ENCODE measurements at regions not wholly inside any gene's neighbourhood (a gene's known extent, or its start where the extent isn't known, plus 50 kb on each side); places are given as distances from the start of the nearest gene placed in this dataset.

DNA sequence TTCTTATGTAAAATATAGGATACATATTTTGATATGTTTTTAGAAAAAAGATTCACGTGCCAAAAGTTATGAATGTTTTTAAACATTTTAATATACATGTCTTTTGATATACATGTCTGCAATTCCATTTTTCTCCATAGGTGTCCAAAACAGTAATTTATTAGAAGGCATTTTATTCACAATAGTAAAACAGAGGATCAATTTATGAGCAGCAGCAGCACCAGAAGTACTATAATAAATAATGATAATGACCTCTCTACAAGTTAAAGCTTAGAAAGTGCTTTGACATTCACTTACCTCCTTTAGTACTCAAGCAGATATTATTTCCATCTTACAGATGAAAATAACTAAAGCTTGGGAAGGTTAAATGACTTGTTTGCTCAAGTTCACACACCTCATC lies 96.7 kb upstream of the DBX1 start:
- TF ChIP-seq, protein P1, sequence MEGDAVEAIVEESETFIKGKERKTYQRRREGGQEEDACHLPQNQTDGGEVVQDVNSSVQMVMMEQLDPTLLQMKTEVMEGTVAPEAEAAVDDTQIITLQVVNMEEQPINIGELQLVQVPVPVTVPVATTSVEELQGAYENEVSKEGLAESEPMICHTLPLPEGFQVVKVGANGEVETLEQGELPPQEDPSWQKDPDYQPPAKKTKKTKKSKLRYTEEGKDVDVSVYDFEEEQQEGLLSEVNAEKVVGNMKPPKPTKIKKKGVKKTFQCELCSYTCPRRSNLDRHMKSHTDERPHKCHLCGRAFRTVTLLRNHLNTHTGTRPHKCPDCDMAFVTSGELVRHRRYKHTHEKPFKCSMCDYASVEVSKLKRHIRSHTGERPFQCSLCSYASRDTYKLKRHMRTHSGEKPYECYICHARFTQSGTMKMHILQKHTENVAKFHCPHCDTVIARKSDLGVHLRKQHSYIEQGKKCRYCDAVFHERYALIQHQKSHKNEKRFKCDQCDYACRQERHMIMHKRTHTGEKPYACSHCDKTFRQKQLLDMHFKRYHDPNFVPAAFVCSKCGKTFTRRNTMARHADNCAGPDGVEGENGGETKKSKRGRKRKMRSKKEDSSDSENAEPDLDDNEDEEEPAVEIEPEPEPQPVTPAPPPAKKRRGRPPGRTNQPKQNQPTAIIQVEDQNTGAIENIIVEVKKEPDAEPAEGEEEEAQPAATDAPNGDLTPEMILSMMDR (IDR thresholded peaks at IDR 0.05; ENCODE audit: borderline replicate concordance, extremely low read depth, low read length, poor library complexity, severe bottlenecking), result no peak
- no peak for TF ChIP-seq EZH2 (IDR thresholded peaks at IDR 0.05; ENCODE audit: borderline replicate concordance, low read depth, low read length, severe bottlenecking)
